ENCODE measurements at regions not wholly inside any gene's neighbourhood (a gene's known extent, or its start where the extent isn't known, plus 50 kb on each side); places are given as distances from the start of the nearest gene placed in this dataset.

DNA sequence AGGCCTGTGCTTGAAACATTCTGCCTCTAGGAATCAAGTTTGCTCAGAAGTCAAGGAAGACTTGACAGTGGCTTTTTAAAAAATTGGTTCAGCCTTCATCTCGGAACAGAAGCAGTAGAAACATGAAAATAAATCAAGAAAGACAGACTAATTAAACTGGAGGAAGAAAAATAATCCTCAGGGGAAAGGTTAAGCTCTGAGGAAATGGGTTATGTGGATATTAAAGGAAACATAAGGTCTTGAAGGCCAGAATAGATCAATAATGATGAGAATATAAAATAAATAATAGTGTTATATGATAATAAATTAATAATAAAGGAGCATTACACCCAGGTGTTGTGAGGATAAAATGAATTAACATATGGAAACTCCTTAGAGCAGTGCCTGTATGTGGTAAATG lies 121.7 kb downstream of the GPR63 start:
- no peak overlapping the region for H3K27ac ChIP-seq (ENCODE audit: insufficient read depth, low read length)
- TF ChIP-seq, protein P1, sequence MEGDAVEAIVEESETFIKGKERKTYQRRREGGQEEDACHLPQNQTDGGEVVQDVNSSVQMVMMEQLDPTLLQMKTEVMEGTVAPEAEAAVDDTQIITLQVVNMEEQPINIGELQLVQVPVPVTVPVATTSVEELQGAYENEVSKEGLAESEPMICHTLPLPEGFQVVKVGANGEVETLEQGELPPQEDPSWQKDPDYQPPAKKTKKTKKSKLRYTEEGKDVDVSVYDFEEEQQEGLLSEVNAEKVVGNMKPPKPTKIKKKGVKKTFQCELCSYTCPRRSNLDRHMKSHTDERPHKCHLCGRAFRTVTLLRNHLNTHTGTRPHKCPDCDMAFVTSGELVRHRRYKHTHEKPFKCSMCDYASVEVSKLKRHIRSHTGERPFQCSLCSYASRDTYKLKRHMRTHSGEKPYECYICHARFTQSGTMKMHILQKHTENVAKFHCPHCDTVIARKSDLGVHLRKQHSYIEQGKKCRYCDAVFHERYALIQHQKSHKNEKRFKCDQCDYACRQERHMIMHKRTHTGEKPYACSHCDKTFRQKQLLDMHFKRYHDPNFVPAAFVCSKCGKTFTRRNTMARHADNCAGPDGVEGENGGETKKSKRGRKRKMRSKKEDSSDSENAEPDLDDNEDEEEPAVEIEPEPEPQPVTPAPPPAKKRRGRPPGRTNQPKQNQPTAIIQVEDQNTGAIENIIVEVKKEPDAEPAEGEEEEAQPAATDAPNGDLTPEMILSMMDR (conservative IDR thresholded peaks at IDR 0.05 in 1 of 2, IDR thresholded peaks at IDR 0.05 in 1 of 2; ENCODE audit: low read depth in 1 of 2, low read length in 2 of 2) = no peak
- TF ChIP-seq EZH2 (IDR thresholded peaks at IDR 0.05; ENCODE audit: low read length, missing control alignments) = no peak
- no peaks in the 10 kb centered on the region for H3K4me1 ChIP-seq (ENCODE audit: control insufficient read depth, extremely low read depth, insufficient read depth, low read length)
- DNase-seq (ENCODE audit: low read depth in 2 of 2) = no peak
- H3K79me2 ChIP-seq (ENCODE audit: control insufficient read depth, insufficient read depth, low read length) = no peaks in the 10 kb centered on the region
- H4K20me1 ChIP-seq (ENCODE audit: control insufficient read depth, extremely low read depth, insufficient read depth, low read length) = no peaks in the 10 kb centered on the region
- no peaks in the 10 kb centered on the region for H3K36me3 ChIP-seq (ENCODE audit: control insufficient read depth, insufficient read depth, low read length)
- no peak overlapping the region for H3K4me2 ChIP-seq (ENCODE audit: extremely low read depth, insufficient read depth, low read length)
- no peaks in the 10 kb centered on the region for H3K27me3 ChIP-seq (ENCODE audit: control insufficient read depth, insufficient read depth, low read length)
- H3K4me3 ChIP-seq (replicated peaks in 1 of 4; ENCODE audit: control extremely low read depth in 1 of 4, insufficient read depth in 1 of 4, low read depth in 3 of 4, low read length in 4 of 4) = no peak overlapping the region
- no peaks in the 10 kb centered on the region for H3K9me3 ChIP-seq (ENCODE audit: control insufficient read depth, insufficient read depth, low read depth, low read length)
- no peak overlapping the region for H2AFZ ChIP-seq (ENCODE audit: low read length)
- no peak overlapping the region for H3K9ac ChIP-seq (ENCODE audit: insufficient read depth, low read length)

DNA sequence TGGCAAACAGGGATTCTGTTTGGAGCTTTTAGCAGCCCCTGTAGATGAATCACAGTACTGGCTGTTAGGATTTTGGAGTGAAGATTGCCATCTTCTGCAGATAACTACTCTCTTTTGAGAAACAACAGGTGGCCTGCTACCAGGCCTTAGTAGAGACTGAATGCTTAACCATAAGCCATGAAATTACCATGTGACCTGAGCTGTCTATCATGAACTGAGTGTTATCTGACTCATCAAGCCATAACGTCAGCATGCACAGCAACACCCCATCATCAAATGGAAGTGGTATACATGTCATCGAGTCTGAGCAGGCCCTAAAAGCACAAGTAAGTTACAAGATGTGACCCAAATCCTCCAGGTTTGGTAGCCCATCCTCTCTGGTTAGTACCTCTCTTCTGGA lies 132.6 kb downstream of the GPR63 start:
- Histone ChIP-seq H3K79me2 (ENCODE audit: control insufficient read depth, insufficient read depth, low read length) (no peaks in the 10 kb centered on the region), H3K36me3 (ENCODE audit: control insufficient read depth, insufficient read depth, low read length) (no peaks in the 10 kb centered on the region), H2AFZ (ENCODE audit: low read length) (no peak overlapping the region), H3K4me3 (replicated peaks in 1 of 4; ENCODE audit: control extremely low read depth in 1 of 4, insufficient read depth in 1 of 4, low read depth in 3 of 4, low read length in 4 of 4) (no peak overlapping the region), H3K9ac (ENCODE audit: insufficient read depth, low read length) (no peak overlapping the region), H3K27me3 (ENCODE audit: control insufficient read depth, insufficient read depth, low read length) (no peaks in the 10 kb centered on the region), H3K4me2 (ENCODE audit: extremely low read depth, insufficient read depth, low read length) (no peak overlapping the region), H4K20me1 (ENCODE audit: control insufficient read depth, extremely low read depth, insufficient read depth, low read length) (no peaks in the 10 kb centered on the region), H3K27ac (ENCODE audit: insufficient read depth, low read length) (no peak overlapping the region), H3K9me3 (ENCODE audit: control insufficient read depth, insufficient read depth, low read depth, low read length) (no peaks in the 10 kb centered on the region), H3K4me1 (ENCODE audit: control insufficient read depth, extremely low read depth, insufficient read depth, low read length) (no peaks in the 10 kb centered on the region)
- no peak for DNase-seq (ENCODE audit: low read depth in 2 of 2)
- TF ChIP-seq, protein P1 (conservative IDR thresholded peaks at IDR 0.05 in 1 of 2, IDR thresholded peaks at IDR 0.05 in 1 of 2; ENCODE audit: low read depth in 1 of 2, low read length in 2 of 2) = no peak
- no peak for TF ChIP-seq EZH2 (IDR thresholded peaks at IDR 0.05; ENCODE audit: low read length, missing control alignments)

DNA sequence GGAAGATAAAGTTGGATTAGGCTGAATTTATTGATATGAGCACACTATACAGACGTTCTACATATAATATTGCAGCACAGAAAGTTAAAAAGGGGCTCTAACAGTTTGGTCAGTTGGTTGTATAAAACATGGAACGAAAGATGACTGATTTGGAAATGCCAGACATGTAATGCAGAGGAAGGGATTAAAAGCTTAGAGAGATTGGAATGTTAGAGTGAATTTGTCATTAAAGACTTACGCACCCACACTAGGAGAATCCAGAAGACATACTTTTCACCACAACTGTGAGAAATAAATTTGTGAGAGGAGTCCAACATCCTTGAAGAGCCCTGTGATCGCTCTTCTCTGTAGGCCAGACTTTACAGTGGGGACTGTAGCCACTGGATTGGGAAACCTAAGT lies 134.7 kb downstream of the GPR63 start:
- TF ChIP-seq, protein P1 (conservative IDR thresholded peaks at IDR 0.05 in 1 of 2, IDR thresholded peaks at IDR 0.05 in 1 of 2; ENCODE audit: low read depth in 1 of 2, low read length in 2 of 2) = no peak
- no peak for TF ChIP-seq EZH2 (IDR thresholded peaks at IDR 0.05; ENCODE audit: low read length, missing control alignments)
- H3K79me2 ChIP-seq (ENCODE audit: control insufficient read depth, insufficient read depth, low read length) = no peaks in the 10 kb centered on the region
- H3K4me3 ChIP-seq (replicated peaks in 1 of 4; ENCODE audit: control extremely low read depth in 1 of 4, insufficient read depth in 1 of 4, low read depth in 3 of 4, low read length in 4 of 4) = no peak overlapping the region
- H2AFZ ChIP-seq (ENCODE audit: low read length) = no peak overlapping the region
- no peak overlapping the region for H3K27ac ChIP-seq (ENCODE audit: insufficient read depth, low read length)
- H3K9me3 ChIP-seq (ENCODE audit: control insufficient read depth, insufficient read depth, low read depth, low read length) = no peaks in the 10 kb centered on the region
- no peaks in the 10 kb centered on the region for H4K20me1 ChIP-seq (ENCODE audit: control insufficient read depth, extremely low read depth, insufficient read depth, low read length)
- H3K36me3 ChIP-seq (ENCODE audit: control insufficient read depth, insufficient read depth, low read length) = no peaks in the 10 kb centered on the region
- H3K27me3 ChIP-seq (ENCODE audit: control insufficient read depth, insufficient read depth, low read length) = no peaks in the 10 kb centered on the region
- DNase-seq (ENCODE audit: low read depth in 2 of 2) = no peak
- H3K4me2 ChIP-seq (ENCODE audit: extremely low read depth, insufficient read depth, low read length) = no peak overlapping the region
- H3K4me1 ChIP-seq (ENCODE audit: control insufficient read depth, extremely low read depth, insufficient read depth, low read length) = no peaks in the 10 kb centered on the region
- H3K9ac ChIP-seq (ENCODE audit: insufficient read depth, low read length) = no peak overlapping the region

Measured in fibroblast of lung (primary cell).